ENCODE measurements at regions not wholly inside any gene's neighbourhood (a gene's known extent, or its start where the extent isn't known, plus 50 kb on each side); places are given as distances from the start of the nearest gene placed in this dataset.
"Not testable (repeated sequence)": the region's sequence is repeated elsewhere in the genome, so short reads cannot be mapped to it uniquely, and the experiment has no call there.

GRCh38 chr17:13131225-13131624, 113.4 kb upstream of the ELAC2 start:
- no peak for DNase-seq

GRCh38 chr17:13129356-13129755, 111.5 kb upstream of the ELAC2 start:
- DNase-seq = no peak

GRCh38 chr17:13128676-13129075, 110.8 kb upstream of the ELAC2 start:
- DNase-seq = no peak

GRCh38 chr17:13127921-13128602, 110.2 kb upstream of the ELAC2 start:
- no peak for DNase-seq

DNA sequence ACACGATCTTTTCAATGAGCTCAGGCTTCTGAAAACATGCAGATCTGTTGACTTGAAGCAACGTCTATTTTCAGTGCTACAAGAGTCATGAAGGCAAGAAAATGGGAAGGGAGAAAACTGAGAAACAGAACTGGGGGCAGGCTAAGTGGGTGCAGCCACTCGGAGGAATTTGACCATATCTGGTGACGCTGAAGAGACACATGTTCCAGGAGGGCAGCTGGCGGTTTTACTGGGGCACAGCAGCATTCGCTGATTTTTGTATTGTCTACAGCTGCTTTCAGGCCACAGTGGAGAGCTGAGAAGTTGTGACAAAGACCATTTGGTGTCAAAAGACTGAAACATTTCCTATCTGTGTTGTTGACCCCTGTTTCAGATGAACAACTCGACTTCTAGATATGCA, 103.0 kb upstream of the ELAC2 start:
- no peak for DNase-seq

DNA sequence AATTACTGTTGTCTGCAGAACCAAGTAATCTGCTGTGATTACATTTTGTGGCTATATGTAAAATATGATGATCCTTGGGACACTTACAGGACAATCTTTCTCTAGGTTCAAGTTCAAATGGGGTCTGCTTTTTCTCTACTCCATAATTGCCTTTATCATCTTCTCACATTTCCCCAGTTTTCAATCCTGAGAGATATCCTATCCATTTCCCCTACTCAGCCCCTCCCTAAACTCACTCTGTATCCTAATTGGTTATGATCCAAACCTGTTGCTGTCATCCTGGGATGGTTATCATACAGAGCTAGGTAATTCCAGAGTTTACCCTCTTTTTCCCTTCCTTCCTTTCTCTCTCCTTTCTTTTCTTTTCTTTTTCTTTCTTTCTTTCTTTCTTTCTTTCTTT, 100.5 kb upstream of the ELAC2 start:
- DNase-seq = no peak

- no peak for DNase-seq
These were observed 99.8 kb upstream of the ELAC2 start for GRCh38 chr17:13117616-13118015.

GRCh38 chr17:13114601-13115031, 96.8 kb upstream of the ELAC2 start:
- DNase-seq = peak; percentile 2

DNA sequence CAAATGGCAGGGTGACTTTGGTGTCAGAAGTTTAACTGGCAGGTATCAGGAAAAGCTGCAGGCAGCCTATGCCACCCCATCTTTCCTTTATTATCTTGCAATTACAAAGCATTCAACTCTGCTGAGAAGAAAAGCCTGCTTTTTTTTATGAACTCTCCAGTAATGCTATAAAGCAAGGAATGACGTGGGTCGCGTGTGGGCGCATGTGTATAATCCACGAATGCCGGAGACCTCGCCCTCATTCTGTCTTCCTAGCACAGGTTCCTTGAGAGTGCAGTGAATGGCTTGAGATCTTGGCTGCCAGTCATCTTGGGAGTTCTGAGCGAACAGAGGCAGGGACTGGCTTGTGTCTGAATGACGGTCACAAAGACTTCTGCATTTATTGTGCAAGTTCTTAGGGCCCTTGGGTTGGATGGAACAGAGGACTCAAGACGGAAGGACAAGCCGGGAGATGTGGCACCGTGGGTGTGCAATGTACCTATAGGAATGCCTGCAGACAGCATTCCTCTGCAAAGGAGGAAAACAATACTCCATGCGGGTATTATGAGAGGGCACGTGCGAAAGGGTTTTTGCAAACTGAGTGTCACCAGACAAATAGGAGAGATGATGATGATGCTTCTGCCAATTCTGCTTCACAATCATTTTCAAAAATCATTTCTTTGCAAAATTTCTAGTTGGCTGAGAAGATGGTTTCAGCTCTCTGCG, 96.1 kb upstream of the ELAC2 start:
- no peak for DNase-seq

GRCh38 chr17:13107676-13108235, 89.9 kb upstream of the ELAC2 start:
- no peak for DNase-seq

- no peak for DNase-seq
These were observed 88.3 kb upstream of the ELAC2 start for GRCh38 chr17:13106171-13106570.

GRCh38 chr17:13104576-13104975, 86.7 kb upstream of the ELAC2 start:
- DNase-seq = no peak

- DNase-seq = no peak
These were observed 84.7 kb upstream of the ELAC2 start for GRCh38 chr17:13102477-13102876.

DNA sequence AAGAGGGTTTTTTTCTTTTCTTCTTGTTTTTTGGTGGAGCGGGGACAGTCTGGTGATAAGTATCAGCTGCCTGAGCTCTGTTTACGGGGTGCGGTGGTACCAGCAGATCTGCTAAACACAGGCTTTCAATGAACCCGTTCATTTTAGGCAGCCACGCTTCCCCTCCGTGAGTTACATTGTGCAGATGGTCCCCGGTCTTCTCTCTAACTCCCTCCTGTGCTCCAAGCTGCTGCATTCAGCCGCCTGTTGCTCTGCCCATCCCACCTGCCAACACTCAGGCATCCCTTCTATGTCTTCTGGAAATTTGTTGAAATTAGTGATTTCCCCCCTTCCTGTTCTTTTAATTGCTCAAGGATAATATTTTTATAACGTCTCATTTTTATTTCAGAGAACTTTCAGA, 82.1 kb upstream of the ELAC2 start:
- no peak for DNase-seq

- DNase-seq = no peak
These were observed 81.4 kb upstream of the ELAC2 start for GRCh38 chr17:13099089-13099735.

DNA sequence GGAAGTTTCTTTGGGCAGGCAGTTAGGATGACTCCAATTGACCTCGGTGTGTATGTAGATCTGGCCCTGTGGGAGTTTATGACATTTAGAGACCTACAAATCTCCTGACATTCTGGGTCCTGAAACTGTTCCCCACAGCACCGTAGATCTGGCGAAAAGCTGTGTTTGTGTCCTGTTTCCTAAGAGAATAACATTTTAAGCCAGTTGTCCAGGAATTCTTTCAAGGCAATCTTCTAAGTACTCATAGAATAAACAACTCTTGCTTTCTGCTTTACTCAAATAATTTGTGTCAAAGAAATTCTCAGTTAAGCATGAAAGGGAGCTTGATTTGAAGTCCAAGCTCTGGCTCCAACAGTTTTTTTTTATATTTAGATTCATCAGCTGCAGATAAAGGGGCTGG, 78.5 kb upstream of the ELAC2 start:
- DNase-seq = no peak

DNA sequence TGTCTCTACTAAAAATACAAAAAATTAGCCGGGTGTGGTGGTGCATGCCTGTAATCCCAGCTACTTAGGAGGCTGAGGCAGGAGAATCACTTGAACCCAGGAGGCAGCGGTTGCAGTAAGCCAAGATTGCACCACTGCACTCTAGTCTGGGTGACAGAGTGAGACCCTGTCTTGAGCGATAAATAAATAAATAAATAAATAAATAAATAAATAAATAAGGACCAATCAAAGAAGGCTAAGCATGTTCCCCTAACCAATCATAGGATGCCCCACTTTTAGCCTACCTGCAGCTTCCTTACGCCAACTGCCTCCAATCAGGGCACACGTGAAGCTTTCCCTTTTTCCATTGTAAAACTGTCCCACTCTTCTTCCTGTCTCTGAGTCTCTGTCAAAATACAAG, 74.2 kb upstream of the ELAC2 start:
- DNase-seq = not testable (repeated sequence)

DNA sequence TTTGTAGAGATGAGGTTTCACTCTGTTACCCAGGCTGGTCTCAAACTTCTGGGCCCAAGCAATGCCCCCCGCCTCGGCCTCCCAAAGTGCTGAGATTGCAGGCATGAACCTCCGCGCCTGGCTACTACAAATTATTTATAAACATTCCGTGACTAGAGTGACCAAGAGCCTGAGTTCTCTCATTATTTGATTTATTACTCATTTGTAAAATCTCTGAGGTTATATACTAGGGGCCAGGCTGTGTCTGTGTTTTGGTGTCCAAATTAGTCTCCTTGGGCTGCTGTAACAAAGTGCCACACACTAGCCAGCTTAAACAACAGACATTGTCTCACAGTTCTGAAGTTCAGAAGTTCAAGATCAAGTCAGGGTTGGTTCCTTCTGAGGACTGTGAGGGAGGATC, 70.8 kb upstream of the ELAC2 start:
- DNase-seq = no peak

DNA sequence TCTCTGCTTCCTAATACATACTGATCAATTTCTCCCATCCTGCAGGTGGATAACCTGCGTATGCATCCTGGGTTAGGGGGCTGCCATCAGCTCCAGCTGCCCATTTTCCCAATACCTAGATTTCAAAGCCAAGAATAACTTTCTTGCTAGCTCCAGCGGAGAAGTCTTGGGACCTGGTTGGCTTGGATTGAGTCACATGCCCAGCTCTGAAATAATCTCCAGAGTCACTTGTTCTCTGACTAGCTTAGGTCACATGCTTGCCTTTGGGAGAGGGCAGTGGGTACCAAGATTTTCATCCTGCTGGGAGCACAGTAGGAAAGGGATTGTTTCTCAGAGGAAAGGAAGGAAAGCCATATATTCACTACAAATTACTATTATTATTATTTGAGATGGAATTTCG, 70.0 kb upstream of the ELAC2 start:
- DNase-seq = no peak

DNA sequence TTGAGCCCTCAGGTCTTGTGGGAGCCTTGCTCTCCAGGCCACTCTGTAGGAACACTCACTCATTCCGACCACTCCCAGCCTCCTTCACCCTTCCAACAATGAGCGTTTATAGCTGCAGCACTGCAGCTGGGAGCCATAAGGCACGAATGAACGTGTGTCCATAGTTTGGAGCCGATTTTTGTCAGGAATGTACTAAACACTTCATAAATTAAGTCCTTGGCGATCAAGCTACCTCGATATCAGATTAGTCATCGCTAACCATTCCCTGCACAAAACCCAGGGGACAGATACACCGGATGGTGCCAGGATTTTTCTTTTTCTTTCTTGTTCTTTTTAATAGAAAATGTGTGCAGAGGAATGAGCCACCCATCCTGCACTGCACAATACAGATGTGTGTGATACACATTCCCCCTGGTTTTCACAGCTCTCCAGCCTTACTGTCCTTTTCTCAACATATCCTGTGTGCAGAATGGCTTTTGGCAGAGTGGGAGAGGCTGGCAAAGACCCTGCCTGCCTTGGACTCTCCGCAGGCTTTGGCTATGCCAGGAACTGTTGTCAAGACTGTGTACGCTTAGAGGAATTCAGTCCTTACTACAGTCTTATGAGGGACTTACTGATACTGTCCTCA, 68.4 kb upstream of the ELAC2 start:
- no peak for DNase-seq

DNA sequence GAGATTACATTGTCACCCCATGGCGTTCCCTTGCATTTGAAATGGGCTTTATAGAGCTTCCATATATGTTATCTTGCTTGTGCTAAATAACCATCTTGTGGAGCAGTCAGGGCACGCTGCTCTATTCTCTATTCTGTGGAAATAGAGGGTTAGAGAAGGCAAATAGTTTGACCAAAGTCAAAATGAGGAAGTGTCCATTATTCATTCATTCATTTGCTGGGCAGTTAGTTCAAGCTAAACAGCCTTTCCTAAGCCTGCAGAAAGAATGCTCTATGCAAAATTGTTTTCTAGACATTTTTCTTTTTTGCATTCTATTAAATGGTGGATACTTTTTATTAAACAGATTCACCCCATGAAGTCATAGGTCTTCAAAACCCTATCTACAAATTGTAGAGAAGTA, 67.8 kb upstream of the ELAC2 start:
- DNase-seq = no peak

DNA sequence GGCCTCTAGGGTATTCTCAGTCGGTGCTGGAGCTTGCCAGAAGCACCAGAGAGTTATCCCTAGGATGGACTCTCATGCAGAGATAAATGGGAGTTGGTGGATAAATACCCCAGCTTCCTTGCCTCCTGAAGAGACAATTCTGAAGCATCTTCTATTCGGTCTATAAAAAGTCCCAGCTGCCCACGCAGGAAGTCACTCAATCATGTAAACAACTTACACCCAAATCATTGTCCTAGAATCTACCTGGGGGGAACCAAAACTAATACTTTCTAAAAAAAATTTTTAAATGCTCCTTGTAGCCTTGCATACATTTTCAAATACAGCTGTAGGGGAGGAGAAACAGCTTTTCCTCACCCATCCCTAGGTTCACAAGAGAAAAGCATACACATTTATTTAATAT, 66.6 kb upstream of the ELAC2 start:
- DNase-seq = no peak

- no peak for DNase-seq
These were observed 61.0 kb upstream of the ELAC2 start for GRCh38 chr17:13078591-13079385.
